Mesendoderm (in vitro differentiated cells): ENCODE measurements at regions not wholly inside any gene's neighbourhood (a gene's known extent, or its start where the extent isn't known, plus 50 kb on each side); places are given as distances from the start of the nearest gene placed in this dataset.
"Not testable (repeated sequence)": the region's sequence is repeated elsewhere in the genome, so short reads cannot be mapped to it uniquely, and the experiment has no call there.

Experiments used
- DNase-seq: peaks from one replicate; pipeline ENCODE4 v3.0.0; 2013
- H2AK5ac ChIP-seq: 2 replicates; pipeline ENCODE4 v1.6.1; 2013; ENCODE audit warnings: low read length, inconsistent platforms
- H2BK120ac ChIP-seq: 2 replicates; pipeline ENCODE4 v1.6.1; 2013; ENCODE audit warnings: low read depth, mild to moderate bottlenecking, low read length, moderate library complexity, mixed read lengths
- H2BK15ac ChIP-seq: replicated peaks from 2 replicates; pipeline ENCODE4 v1.6.1; 2013; ENCODE audit warnings: low read depth, mild to moderate bottlenecking, moderate library complexity
- H2BK5ac ChIP-seq: 2 replicates; pipeline ENCODE4 v1.6.1; 2013; ENCODE audit warnings: low read length, inconsistent platforms
- H3K18ac ChIP-seq: 2 replicates; pipeline ENCODE4 v1.6.1; 2013; ENCODE audit warnings: mild to moderate bottlenecking, low read length, mixed read lengths
- H3K23ac ChIP-seq: one replicate; pipeline ENCODE4 v1.6.1; 2013; ENCODE audit warnings: low read length
- H3K27ac ChIP-seq: 2 replicates; pipeline ENCODE4 v1.5.1; 2013; ENCODE audit warnings: low read depth, mild to moderate bottlenecking, inconsistent platforms, low read length, moderate library complexity
- H3K27me3 ChIP-seq: 2 replicates; pipeline ENCODE4 v1.6.1; 2013; ENCODE audit warnings: low read length, control low read depth, mild to moderate bottlenecking, inconsistent platforms; ENCODE audit not compliant: insufficient read depth, poor library complexity
- H3K36me3 ChIP-seq: 2 replicates; pipeline ENCODE4 v1.6.1; 2013; ENCODE audit warnings: low read length, inconsistent platforms; ENCODE audit not compliant: control insufficient read depth, insufficient read depth
- H3K4ac ChIP-seq: one replicate; pipeline ENCODE4 v1.6.1; 2013; ENCODE audit warnings: low read depth, mild to moderate bottlenecking, low read length, moderate library complexity
- H3K4me1 ChIP-seq: 2 replicates; pipeline ENCODE4 v1.6.1; 2013; ENCODE audit warnings: low read depth, low read length, inconsistent platforms; ENCODE audit not compliant: control insufficient read depth
- H3K4me2 ChIP-seq: 2 replicates; pipeline ENCODE4 v1.6.1; 2013; ENCODE audit warnings: low read length
- H3K4me3 ChIP-seq: 2 replicates; pipeline ENCODE4 v1.5.1; 2013; ENCODE audit warnings: mild to moderate bottlenecking, low read length
- H3K56ac ChIP-seq: one replicate; pipeline ENCODE4 v1.6.1; 2013; ENCODE audit warnings: low read length
- H3K79me1 ChIP-seq: 2 replicates; pipeline ENCODE4 v1.6.1; 2013; ENCODE audit warnings: low read length, inconsistent platforms
- H3K79me2 ChIP-seq: 2 replicates; pipeline ENCODE4 v1.6.1; 2013; ENCODE audit warnings: mild to moderate bottlenecking, low read length; ENCODE audit not compliant: control insufficient read depth, insufficient read depth
- H3K9ac ChIP-seq: 2 replicates; pipeline ENCODE4 v1.6.1; 2013; ENCODE audit warnings: low read length, inconsistent platforms
- H4K5ac ChIP-seq: one replicate; pipeline ENCODE4 v1.6.1; 2013; ENCODE audit warnings: low read length
- H4K8ac ChIP-seq: one replicate; pipeline ENCODE4 v1.6.1; 2013; ENCODE audit warnings: low read depth, mild to moderate bottlenecking, control low read depth, low read length, moderate library complexity
- WGBS: extraction: QIAGEN DNeasy Blood & Tissue Kit; methylation state at CpG from one replicate; pipeline ENCODE4 v1.1.7; 2013; ENCODE audit warnings: low lambda C conversion rate, missing lambda C conversion rate; ENCODE audit not compliant: insufficient coverage; ENCODE audit errors: extremely low coverage; 5-methylcytosine and 5-hydroxymethylcytosine counted together

DNA sequence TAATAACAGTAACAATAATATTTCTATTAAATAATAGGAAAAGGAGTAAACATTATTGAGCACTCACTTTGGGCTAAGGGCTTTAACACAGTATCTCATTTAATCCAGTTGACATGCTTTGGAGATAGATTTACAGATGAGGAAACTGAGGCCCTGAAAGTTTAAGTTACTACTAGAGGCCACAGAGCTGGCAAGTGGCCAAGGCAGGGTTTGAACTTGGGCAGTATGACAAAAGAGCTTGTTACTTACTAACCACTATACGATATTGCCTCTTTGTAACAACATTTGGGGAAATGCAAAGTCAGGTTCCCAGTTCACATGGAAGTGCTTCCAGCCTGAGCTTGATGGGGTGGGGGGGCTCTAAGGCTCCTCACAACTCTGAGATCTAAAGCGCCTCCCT lies 149.1 kb upstream of the LMCD1 start:
- no peak overlapping the region for H2AK5ac ChIP-seq
- H4K5ac ChIP-seq, result no peak overlapping the region
- no peaks in the 10 kb centered on the region for H3K79me2 ChIP-seq
- H3K4ac ChIP-seq, result no peak overlapping the region
- H2BK120ac ChIP-seq, result no peak overlapping the region
- H3K23ac ChIP-seq, result no peak overlapping the region
- H3K4me1 ChIP-seq, result no peaks in the 10 kb centered on the region
- WGBS, result no CpG with 5 or more reads among the region's 2 CpGs
- H3K9ac ChIP-seq, result no peak overlapping the region
- H3K18ac ChIP-seq, result no peak overlapping the region
- no peak overlapping the region for H3K4me2 ChIP-seq
- no peak overlapping the region for H3K56ac ChIP-seq
- no peak overlapping the region for H3K27ac ChIP-seq
- no peak for DNase-seq
- H3K36me3 ChIP-seq, result no peaks in the 10 kb centered on the region
- H3K4me3 ChIP-seq, result no peak overlapping the region
- H3K27me3 ChIP-seq, result no peaks in the 10 kb centered on the region
- no peak overlapping the region for H2BK15ac ChIP-seq
- H2BK5ac ChIP-seq, result no peak overlapping the region
- no peaks in the 10 kb centered on the region for H3K79me1 ChIP-seq
- H4K8ac ChIP-seq, result no peak overlapping the region

DNA sequence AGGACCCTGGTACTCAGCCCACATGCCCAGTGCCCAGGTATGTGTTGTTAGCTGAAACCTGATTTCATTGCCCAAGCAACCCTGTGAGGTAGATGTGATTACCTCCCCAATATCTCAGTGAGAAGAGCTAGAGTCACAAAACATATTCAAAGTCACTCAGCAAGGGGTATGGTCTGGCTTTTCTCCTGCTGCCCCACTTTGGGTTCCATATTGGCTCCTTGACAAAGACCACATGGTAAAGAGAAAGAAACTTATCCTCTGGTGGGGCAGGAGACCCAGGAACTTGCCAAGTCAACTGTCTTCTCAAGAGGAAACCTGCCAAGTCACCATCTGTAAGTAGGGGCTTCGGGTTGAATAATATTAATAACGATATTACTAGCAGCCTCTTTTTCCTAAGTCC lies 148.3 kb upstream of the LMCD1 start:
- no peak overlapping the region for H4K8ac ChIP-seq
- no peak for DNase-seq
- H3K4me1 ChIP-seq, result no peaks in the 10 kb centered on the region
- no peak overlapping the region for H2BK120ac ChIP-seq
- H3K23ac ChIP-seq, result no peak overlapping the region
- WGBS, result no CpG with 5 or more reads among the region's 2 CpGs
- no peak overlapping the region for H2AK5ac ChIP-seq
- H3K4ac ChIP-seq, result no peak overlapping the region
- H3K9ac ChIP-seq, result no peak overlapping the region
- H3K4me3 ChIP-seq, result no peak overlapping the region
- H3K27ac ChIP-seq, result no peak overlapping the region
- H2BK15ac ChIP-seq, result no peak overlapping the region
- H3K36me3 ChIP-seq, result no peaks in the 10 kb centered on the region
- H3K79me1 ChIP-seq, result no peaks in the 10 kb centered on the region
- H3K18ac ChIP-seq, result no peak overlapping the region
- H3K4me2 ChIP-seq, result no peak overlapping the region
- H4K5ac ChIP-seq, result no peak overlapping the region
- H3K27me3 ChIP-seq, result no peaks in the 10 kb centered on the region
- no peak overlapping the region for H2BK5ac ChIP-seq
- H3K56ac ChIP-seq, result no peak overlapping the region
- H3K79me2 ChIP-seq, result no peaks in the 10 kb centered on the region

DNA sequence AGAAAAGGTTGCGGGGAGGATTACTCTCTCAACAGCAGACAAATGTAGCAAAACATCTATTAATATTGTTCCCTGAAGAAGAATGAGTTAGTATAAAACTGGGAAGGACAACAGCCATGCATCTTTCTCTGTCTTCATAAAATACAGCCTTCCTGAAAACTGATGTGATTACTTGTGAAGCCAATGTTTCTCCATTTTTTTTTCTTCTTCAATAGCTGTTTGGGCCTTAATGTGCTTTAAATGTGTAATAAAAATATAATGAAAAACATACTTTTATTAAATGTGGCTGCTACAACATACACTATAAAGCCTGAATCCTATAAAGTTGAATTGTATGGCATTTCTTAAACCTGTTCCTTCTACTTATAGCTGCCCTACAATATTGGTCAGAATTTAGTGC lies 146.3 kb upstream of the LMCD1 start:
- H3K36me3 ChIP-seq, result no peaks in the 10 kb centered on the region
- no peak overlapping the region for H3K4me3 ChIP-seq
- H2BK15ac ChIP-seq, result no peak overlapping the region
- DNase-seq, result no peak
- H4K8ac ChIP-seq, result no peak overlapping the region
- H3K4me1 ChIP-seq, result no peaks in the 10 kb centered on the region
- H3K27me3 ChIP-seq, result no peaks in the 10 kb centered on the region
- no peak overlapping the region for H3K27ac ChIP-seq
- no peak overlapping the region for H3K4ac ChIP-seq
- no peak overlapping the region for H4K5ac ChIP-seq
- no peak overlapping the region for H3K9ac ChIP-seq
- no peak overlapping the region for H2BK5ac ChIP-seq
- H3K79me2 ChIP-seq, result no peaks in the 10 kb centered on the region
- whole genome bisulfite sequencing, result no CpG with 5 or more reads among the region's 1 CpG
- no peak overlapping the region for H3K18ac ChIP-seq
- H3K4me2 ChIP-seq, result no peak overlapping the region
- no peak overlapping the region for H3K23ac ChIP-seq
- no peaks in the 10 kb centered on the region for H3K79me1 ChIP-seq
- H2AK5ac ChIP-seq, result no peak overlapping the region
- no peak overlapping the region for H2BK120ac ChIP-seq
- H3K56ac ChIP-seq, result no peak overlapping the region

DNA sequence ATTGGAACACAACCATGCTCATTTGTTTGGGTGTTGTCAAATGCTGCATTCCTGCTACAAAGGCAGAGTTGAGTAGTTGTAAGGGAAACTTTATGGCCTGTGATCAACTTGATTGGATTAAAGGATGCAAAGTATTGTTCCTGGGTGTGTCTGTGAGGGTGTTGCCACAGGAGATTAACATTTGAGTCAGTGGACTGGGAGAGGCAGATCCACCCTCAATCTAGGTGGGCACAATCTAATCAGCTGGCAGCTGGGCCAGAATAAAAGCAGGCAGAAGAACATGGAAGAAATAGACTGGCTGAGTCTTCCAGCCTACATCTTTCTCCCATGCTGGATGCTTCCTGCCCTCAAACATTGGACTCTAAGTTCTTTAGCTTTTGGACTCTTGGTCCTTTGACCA lies 145.6 kb upstream of the LMCD1 start:
- DNase-seq, H3K36me3 ChIP-seq, H3K23ac ChIP-seq, H3K56ac ChIP-seq, H3K4me2 ChIP-seq, H3K27me3 ChIP-seq, H3K27ac ChIP-seq, H3K9ac ChIP-seq, H2BK15ac ChIP-seq, H2BK5ac ChIP-seq, H3K79me2 ChIP-seq, H3K18ac ChIP-seq, H4K8ac ChIP-seq, H3K4ac ChIP-seq, H4K5ac ChIP-seq, H3K4me1 ChIP-seq, H2AK5ac ChIP-seq, H3K79me1 ChIP-seq, H2BK120ac ChIP-seq, H3K4me3 ChIP-seq: not testable (repeated sequence)

DNA sequence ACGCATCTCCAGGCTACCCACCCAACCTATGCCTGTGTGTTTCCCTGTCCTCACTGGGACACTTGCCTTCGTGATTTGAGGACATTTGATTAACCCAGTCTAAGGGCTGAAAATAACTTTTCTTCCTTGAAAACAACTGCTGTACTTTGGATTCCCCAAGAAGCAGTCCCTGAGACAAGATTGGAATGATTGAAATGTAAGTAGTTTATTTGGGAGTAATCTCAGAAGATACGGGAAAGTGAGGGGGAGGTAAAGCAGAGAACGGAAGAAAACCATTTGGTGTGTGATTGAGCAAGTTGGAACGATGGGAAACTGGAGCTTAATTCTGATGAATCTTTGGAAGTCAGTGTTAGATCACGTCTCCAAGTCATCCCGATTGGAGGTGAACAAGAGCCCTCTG lies 143.8 kb upstream of the LMCD1 start:
- H3K4me1 ChIP-seq, result no peaks in the 10 kb centered on the region
- no peak overlapping the region for H3K4me3 ChIP-seq
- no peaks in the 10 kb centered on the region for H3K79me1 ChIP-seq
- H3K9ac ChIP-seq, result no peak overlapping the region
- H2BK15ac ChIP-seq, result no peak overlapping the region
- no peak for DNase-seq
- H3K4ac ChIP-seq, result no peak overlapping the region
- H2BK5ac ChIP-seq, result no peak overlapping the region
- H3K79me2 ChIP-seq, result no peaks in the 10 kb centered on the region
- no peak overlapping the region for H4K8ac ChIP-seq
- H4K5ac ChIP-seq, result no peak overlapping the region
- no peak overlapping the region for H3K23ac ChIP-seq
- WGBS, result no CpG with 5 or more reads among the region's 7 CpGs
- H3K4me2 ChIP-seq, result no peak overlapping the region
- no peak overlapping the region for H2AK5ac ChIP-seq
- no peak overlapping the region for H2BK120ac ChIP-seq
- no peak overlapping the region for H3K56ac ChIP-seq
- H3K27ac ChIP-seq, result no peak overlapping the region
- H3K27me3 ChIP-seq, result no peaks in the 10 kb centered on the region
- H3K36me3 ChIP-seq, result no peaks in the 10 kb centered on the region
- H3K18ac ChIP-seq, result no peak overlapping the region

DNA sequence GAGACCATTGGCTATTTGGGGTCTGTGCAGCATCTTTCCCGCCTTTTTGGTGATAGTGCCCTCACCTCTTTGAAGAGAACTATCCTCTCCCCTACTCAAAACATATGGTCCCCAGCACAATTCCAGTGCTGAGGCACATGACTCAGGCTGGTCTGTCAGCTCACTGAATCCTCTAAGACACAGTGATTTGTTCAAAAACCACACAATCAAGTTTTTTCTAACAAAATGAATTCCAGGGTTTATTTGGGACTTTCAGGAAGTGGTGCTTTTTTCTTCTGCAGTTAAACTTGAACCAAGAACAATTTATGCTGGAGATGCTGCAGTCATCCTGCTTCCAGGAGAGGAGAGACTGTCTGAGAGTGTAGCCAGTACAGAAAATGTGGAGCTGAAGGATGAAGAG lies 142.5 kb upstream of the LMCD1 start:
- H2BK5ac ChIP-seq, result no peak overlapping the region
- H2BK120ac ChIP-seq, result no peak overlapping the region
- H3K36me3 ChIP-seq, result no peaks in the 10 kb centered on the region
- no CpG with 5 or more reads among the region's 1 CpG for WGBS
- no peaks in the 10 kb centered on the region for H3K79me1 ChIP-seq
- no peak for DNase-seq
- no peak overlapping the region for H3K18ac ChIP-seq
- no peak overlapping the region for H3K4ac ChIP-seq
- H3K4me1 ChIP-seq, result no peaks in the 10 kb centered on the region
- H2AK5ac ChIP-seq, result no peak overlapping the region
- no peaks in the 10 kb centered on the region for H3K79me2 ChIP-seq
- H3K27me3 ChIP-seq, result no peaks in the 10 kb centered on the region
- H4K8ac ChIP-seq, result no peak overlapping the region
- H4K5ac ChIP-seq, result no peak overlapping the region
- H3K4me2 ChIP-seq, result no peak overlapping the region
- H3K9ac ChIP-seq, result no peak overlapping the region
- H3K27ac ChIP-seq, result no peak overlapping the region
- H2BK15ac ChIP-seq, result no peak overlapping the region
- no peak overlapping the region for H3K56ac ChIP-seq
- H3K23ac ChIP-seq, result no peak overlapping the region
- H3K4me3 ChIP-seq, result no peak overlapping the region
